ENCODE measurements at regions not wholly inside any gene's neighbourhood (a gene's known extent, or its start where the extent isn't known, plus 50 kb on each side); places are given as distances from the start of the nearest gene placed in this dataset.

- Histone ChIP-seq H3K4me2 (ENCODE audit: control insufficient read depth, insufficient read depth) (no peak overlapping the region), H3K4me3 (no peak overlapping the region), H3K27me3 (replicated peaks in 1 of 2; ENCODE audit: control insufficient read depth in 2 of 2, insufficient read depth in 2 of 2, low read length in 1 of 2) (no peaks in the 10 kb centered on the region), H3K79me2 (ENCODE audit: control insufficient read depth, insufficient read depth, low read length) (no peaks in the 10 kb centered on the region), H2AFZ (ENCODE audit: control insufficient read depth, low read depth, low read length) (no peak overlapping the region), H3K9ac (ENCODE audit: control insufficient read depth, insufficient read depth, low read length) (no peak overlapping the region), H4K20me1 (ENCODE audit: control insufficient read depth, insufficient read depth) (no peaks in the 10 kb centered on the region), H3K9me3 (replicated peaks; ENCODE audit: control insufficient read depth, insufficient read depth, low read length) (peaks cover 1% of the 10 kb centered on the region; the same call in 1 of the 3 replicates), H3K4me1 (ENCODE audit: control insufficient read depth, insufficient read depth, low read length) (no peaks in the 10 kb centered on the region), H3K27ac (ENCODE audit: control insufficient read depth, insufficient read depth) (no peak overlapping the region), H3K36me3 (ENCODE audit: control insufficient read depth in 2 of 2, insufficient read depth in 2 of 2, low read length in 1 of 2) (no peaks in the 10 kb centered on the region)
- DNase-seq (ENCODE audit: low read depth, low spot score) (no peak), FAIRE-seq (no peak), ATAC-seq (no peak)
- SMC1A ChIA-PET (ENCODE audit: uncharacterized antibody, unreplicated experiment): interaction anchor here (1.0 to 1.3 kb wide), 3 partner anchors 8 to 20 kb away, joined by 3 to 5 read pairs (median 3); no protein-coding TSS in a partner anchor
- RAD21 ChIA-PET (ENCODE audit: unreplicated experiment): interaction anchor here (0.8 kb wide), 1 partner anchor 26 kb away, joined by 3 read pairs; no protein-coding TSS in a partner anchor
- in situ Hi-C loops (cut with MboI): no loop called here
- POLR2A ChIA-PET: no interaction called here
- TF ChIP-seq KLF5 (IDR thresholded peaks at IDR 0.05; ENCODE audit: partially characterized antibody) (no peak), MEF2B (IDR thresholded peaks at IDR 0.05; ENCODE audit: partially characterized antibody, poor library complexity, severe bottlenecking) (no peak), CHD1 (IDR thresholded peaks at IDR 0.05; ENCODE audit: low read depth, low read length) (no peak), HCFC1 (IDR thresholded peaks at IDR 0.05; ENCODE audit: low read length) (no peak), NR2C1 (IDR thresholded peaks at IDR 0.05) (no peak), ZBED1 (IDR thresholded peaks at IDR 0.05; ENCODE audit: borderline replicate concordance) (no peak), CEBPB (IDR thresholded peaks at IDR 0.05; ENCODE audit: borderline replicate concordance in 1 of 2, low read depth in 2 of 2, low read length in 2 of 2) (no peak)
- no TSS peak for BruUV-seq (replicated peaks)
- intact Hi-C loops (cut with micrococcal nuclease; ENCODE audit: unreplicated experiment): no loop called here
- CTCF ChIA-PET: no interaction called here
These were observed 413.0 kb downstream of the OMA1 start for GRCh38 chr1:58133562-58133961.

- H3K4me1 ChIP-seq (ENCODE audit: control insufficient read depth, insufficient read depth, low read length): no peaks in the 10 kb centered on the region
- ChIA-PET RAD21 (ENCODE audit: unreplicated experiment) (interaction anchor here (0.9 to 1.3 kb wide), 4 partner anchors 12 to 36 kb away, joined by 3 to 6 read pairs (median 4); no protein-coding TSS in a partner anchor), SMC1A (ENCODE audit: uncharacterized antibody, unreplicated experiment) (interaction anchor here (0.7 to 1.7 kb wide), 9 partner anchors 10 to 77 kb away, joined by 3 to 9 read pairs (median 4); no protein-coding TSS in a partner anchor), CTCF (interaction anchor here (0.6 to 1.4 kb wide), 3 partner anchors 34 to 608 kb away, joined by 3 to 8 read pairs (median 3); no protein-coding TSS in a partner anchor), POLR2A (interaction anchor here (0.7 to 1.7 kb wide), 4 partner anchors 14 to 35 kb away, joined by 3 to 4 read pairs (median 4); no protein-coding TSS in a partner anchor)
- H4K20me1 ChIP-seq (ENCODE audit: control insufficient read depth, insufficient read depth): no peaks in the 10 kb centered on the region
- WGBS (ENCODE audit: insufficient coverage, insufficient replicate concordance, low lambda C conversion rate, missing lambda C conversion rate): 45% methylated on average over 2 of the region's 2 CpGs
- no peak overlapping the region for H3K4me3 ChIP-seq
- no peak overlapping the region for H2AFZ ChIP-seq (ENCODE audit: control insufficient read depth, low read depth, low read length)
- TF ChIP-seq IRF3 (IDR thresholded peaks at IDR 0.05): no peak
- H3K36me3 ChIP-seq (ENCODE audit: control insufficient read depth in 2 of 2, insufficient read depth in 2 of 2, low read length in 1 of 2): no peaks in the 10 kb centered on the region
- in situ Hi-C loops (cut with MboI) (no loop called here), intact Hi-C loops (cut with micrococcal nuclease; ENCODE audit: unreplicated experiment) (no loop called here)
- ATAC-seq: no peak
- BruUV-seq (replicated peaks): no TSS peak
- no peak for DNase-seq (ENCODE audit: low read depth, low spot score)
- no peaks in the 10 kb centered on the region for H3K79me2 ChIP-seq (ENCODE audit: control insufficient read depth, insufficient read depth, low read length)
- no peak for FAIRE-seq
- H3K27ac ChIP-seq (ENCODE audit: control insufficient read depth, insufficient read depth): no peak overlapping the region
- H3K9me3 ChIP-seq (replicated peaks; ENCODE audit: control insufficient read depth, insufficient read depth, low read length): no peaks in the 10 kb centered on the region
- H3K9ac ChIP-seq (ENCODE audit: control insufficient read depth, insufficient read depth, low read length): no peak overlapping the region
- H3K27me3 ChIP-seq (replicated peaks in 1 of 2; ENCODE audit: control insufficient read depth in 2 of 2, insufficient read depth in 2 of 2, low read length in 1 of 2): no peaks in the 10 kb centered on the region
- no peak overlapping the region for H3K4me2 ChIP-seq (ENCODE audit: control insufficient read depth, insufficient read depth)
These were observed 423.5 kb downstream of the OMA1 start for GRCh38 chr1:58123051-58123450.

All from GM12878 (cell line).